Stimulated activated CD4-positive, alpha-beta T cell treated with anti-CD3 and anti-CD28 coated beads, Interleukin-4, amount 100 ng/mL, for 24 hours (primary cell): ENCODE measurements at regions not wholly inside any gene's neighbourhood (a gene's known extent, or its start where the extent isn't known, plus 50 kb on each side); places are given as distances from the start of the nearest gene placed in this dataset.
"Not testable (repeated sequence)": the region's sequence is repeated elsewhere in the genome, so short reads cannot be mapped to it uniquely, and the experiment has no call there.

Experiments used
- DNase-seq: peaks from one replicate; pipeline ENCODE4 v3.0.0-alpha.2; 2020

- peak; percentile 15 for DNase-seq
These were observed 1551.1 kb downstream of the EFNB2 start for GRCh38 chr13:104984296-104984818.

- no peak for DNase-seq
These were observed 1551.9 kb downstream of the EFNB2 start for GRCh38 chr13:104983601-104984000.

GRCh38 chr13:104980586-104980985, 1554.9 kb downstream of the EFNB2 start:
- no peak for DNase-seq

DNA sequence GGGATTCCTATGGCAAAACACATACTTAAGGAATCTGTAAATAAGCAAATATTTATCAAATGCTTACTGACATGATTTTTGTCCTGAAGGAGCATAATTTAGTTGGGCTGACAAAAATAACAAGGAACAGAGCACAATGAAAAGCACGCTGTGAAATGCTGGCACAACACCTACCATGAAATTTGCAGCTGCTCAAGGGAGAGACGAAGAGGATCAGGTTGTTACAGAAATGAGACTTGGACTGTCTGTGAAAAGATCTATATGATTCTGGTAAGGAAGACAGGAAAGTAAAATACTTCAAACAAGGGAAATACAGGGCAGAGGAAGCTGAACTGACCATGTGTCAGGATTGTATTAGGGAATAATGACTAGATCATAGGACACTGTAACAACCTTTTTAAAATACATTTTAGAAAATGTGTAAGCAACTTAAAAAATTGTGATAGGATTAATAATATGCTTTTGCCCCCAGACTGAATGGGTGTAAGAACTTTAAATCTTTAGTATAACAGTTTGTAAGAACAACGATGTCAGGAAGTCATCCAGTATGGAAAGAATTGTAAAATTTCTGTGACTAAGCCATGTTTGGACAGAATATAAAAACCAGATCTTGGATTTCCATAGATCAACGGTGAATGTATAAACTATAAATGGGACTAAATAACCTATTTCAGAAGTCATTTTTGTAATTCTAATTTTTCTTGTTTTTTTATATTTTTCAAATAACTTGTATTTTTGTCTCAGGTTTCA, 1556.0 kb downstream of the EFNB2 start:
- DNase-seq = no peak

DNA sequence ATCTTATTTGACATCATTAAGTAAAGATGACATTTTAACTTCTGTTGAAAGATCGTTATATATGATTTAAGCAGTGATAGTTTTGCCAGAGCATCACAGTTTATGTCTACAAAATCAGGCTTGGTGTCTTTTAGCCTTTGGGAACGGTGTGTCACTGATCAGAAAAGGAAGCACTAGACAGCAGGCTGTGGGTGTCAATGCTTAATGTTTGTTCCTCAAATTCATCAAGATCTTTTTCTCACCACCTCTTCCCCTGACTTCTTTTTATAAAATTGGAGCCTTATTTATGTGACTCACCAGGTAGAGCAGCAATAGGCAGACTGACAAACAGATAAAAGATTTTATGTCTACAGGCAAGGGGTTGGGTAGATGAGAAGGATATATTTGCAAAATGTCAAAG, 1558.5 kb downstream of the EFNB2 start:
- DNase-seq = no peak

GRCh38 chr13:104975272-104975671, 1560.2 kb downstream of the EFNB2 start:
- DNase-seq = no peak

DNA sequence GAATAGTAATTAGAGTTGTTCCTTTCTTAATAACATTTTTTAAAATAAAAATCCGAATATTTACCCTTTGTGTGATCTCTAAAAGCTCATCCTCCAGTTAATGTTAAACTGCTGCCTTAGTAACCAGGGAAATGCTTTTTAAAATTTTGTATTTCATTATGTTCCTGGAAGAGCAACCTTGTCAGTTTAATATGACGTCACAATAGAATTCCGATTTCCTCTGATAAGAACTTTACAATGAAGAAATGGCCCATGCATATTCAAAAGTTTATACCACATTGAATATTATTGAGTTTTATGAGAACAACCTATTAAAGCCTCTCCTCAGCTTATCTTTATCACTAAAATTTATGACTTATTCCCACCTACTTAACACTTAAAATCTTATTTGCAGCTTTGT, 1566.6 kb downstream of the EFNB2 start:
- DNase-seq = no peak

DNA sequence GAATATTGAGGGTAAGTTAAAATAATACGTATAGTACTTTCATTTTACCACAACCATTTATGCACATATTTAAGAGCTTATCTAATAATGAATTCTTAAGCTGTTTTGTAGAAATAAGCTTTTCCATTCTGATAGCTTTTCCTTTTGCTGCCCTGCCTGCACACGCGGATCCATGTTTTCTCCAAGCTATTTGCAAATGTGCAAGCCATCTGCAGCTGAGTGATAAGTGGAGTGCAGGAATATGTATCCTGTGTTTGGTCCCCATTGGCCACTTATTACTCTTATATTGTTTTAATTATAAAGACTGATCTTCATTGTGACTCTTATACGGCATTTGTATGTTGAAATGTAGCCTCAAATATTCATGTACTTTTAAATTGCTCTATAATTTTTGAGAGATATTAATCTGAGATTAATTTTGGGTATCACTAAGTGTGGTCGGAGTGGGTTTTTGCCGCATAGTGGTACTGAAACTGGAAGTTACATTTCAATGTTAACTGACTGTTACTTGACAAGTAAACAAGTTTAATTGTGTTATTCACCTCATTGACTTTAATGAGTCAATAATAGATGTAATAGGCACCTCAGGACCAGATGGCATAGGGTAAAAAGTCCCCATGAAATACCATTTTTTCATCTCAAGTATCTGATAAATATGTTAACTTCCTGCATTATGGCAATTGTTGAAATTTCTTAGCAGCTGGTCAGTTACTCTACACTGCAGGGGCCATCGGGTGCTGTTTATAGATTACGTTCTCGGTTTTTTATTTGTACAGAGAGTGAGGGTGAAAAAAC, 1567.4 kb downstream of the EFNB2 start:
- no peak for DNase-seq

GRCh38 chr13:104967376-104967775, 1568.1 kb downstream of the EFNB2 start:
- no peak for DNase-seq

DNA sequence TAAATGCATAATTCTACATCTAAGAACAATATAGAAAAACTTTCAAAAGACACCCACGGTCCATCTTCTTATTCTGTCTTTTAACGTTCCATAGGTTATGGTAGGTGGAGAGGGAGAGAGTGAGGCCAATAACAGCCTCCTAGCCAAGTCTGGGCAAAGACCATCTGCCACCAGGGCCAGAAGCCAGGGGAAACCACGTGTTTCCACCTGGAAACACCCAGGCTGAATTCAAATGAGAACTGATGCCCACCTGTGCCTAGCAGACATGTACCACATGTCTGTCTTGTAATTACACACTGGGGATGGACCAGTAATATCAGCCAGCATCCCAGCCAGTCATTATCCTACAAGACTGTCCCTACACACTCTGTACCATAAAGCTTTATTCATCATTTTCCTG, 1573.1 kb downstream of the EFNB2 start:
- DNase-seq = no peak

DNA sequence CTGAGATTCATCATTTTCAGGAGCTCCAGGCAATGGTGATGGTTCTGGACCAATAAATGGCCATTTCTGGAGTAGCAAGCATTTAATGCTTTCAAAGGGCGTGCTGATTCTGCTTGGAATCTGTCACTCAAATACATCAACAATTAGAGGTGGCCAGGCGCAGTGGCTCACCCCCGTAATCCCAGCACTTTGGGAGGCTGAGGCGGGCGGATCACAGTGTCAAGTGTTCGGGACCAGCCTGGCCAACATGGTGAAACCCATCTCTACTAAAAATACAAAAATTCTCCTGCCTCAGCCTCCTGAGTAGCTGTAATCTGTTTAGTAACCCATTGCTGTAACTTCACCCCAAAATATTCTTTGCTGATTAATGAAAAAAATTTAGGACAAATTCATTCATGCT, 1574.2 kb downstream of the EFNB2 start:
- no peak for DNase-seq

DNA sequence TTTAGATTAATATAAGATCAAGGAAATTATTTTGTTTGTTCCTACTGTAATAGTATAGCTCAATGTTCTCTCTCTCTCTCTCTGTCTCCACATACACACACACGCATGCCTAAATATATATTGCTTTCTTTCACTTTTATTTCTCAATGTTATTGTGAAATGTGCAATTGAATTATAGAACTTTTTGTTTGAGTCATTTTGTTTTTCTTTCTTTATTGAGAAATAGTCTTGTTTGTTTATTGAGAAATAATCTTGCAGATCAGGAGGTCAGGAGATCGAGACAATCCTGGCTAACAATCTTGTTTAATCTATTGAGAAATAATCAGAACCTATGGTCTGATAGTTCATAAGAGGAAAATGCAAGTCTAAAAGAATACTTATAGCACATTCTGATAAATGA, 1581.3 kb downstream of the EFNB2 start:
- no peak for DNase-seq

DNA sequence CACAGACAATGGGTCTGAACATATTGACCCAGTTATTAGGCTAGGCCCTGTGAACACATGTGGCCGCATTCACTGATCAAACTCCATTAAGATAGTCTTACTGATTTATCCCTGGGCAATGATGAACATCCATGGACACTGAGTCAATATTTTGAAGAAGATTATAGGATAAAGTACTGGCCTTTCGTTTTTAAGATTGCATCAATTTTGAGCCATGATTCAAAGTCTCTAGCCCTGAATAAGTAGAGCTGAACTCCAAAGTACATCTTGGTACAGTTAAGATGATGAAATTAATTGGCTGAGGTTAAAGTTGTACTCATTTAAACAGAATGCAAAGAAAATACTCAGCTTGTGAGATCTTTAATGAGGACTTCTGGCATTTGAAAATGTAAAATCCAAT, 1581.9 kb downstream of the EFNB2 start:
- no peak for DNase-seq

DNA sequence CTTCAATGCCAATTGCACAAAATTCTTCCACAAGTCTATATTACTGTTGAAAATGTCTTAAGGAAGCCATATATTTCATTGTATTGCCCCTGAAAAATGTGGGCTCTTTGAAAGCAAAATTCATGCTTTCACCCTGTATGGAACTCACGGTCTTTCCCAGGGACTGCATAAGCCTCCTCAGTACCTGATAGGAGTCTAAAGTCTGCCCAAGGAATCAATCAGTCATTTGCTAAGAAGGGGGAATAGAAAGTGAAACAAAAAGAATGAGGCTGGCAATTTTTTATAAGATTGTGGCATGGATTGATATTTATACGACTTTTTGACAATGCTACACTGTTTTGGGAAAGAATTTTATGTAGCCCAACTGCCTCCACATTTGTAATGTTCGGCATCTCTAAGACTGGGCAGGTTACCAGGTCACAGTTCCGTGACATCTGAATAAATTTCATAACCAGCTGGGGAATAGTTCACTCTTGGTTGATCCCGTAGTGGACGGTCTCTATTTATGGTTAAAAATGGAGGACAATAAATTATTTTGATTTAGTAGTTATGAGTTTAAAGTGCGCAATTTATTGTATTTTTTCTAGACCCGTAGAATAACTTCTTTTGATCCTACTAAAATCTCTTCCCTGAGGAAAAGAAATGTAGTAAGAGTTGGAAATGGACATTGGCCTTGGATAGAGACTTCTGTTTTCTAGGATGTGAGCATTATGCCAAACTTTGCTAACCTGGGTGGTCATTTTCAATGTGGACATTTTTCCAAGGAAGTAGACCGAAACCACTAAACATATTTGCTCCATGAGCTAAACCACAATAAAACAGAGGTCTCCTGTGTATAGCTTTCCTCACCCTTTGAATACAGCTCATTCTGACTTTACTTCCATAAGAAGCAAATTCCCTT, 1585.4 kb downstream of the EFNB2 start:
- no peak for DNase-seq

DNA sequence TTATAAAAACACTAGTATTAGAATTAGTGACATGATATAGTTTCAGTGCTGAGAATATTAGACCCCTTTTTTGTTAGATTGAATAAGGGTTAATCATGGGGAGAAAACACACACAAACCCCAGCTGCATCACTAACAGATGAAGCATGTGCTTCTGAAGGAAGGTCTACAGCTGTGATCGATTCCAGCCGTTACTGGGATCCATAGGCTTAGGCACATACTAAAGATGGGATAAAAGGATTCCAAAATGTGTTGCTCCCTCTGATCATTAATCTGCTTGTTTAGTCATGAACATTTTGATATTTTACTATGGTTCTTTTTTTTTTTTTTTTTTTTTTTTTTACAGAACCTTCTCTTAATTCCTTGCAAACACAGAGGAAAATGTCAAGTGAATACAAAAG, 1591.3 kb downstream of the EFNB2 start:
- DNase-seq = no peak

- DNase-seq = no peak
These were observed 1592.1 kb downstream of the EFNB2 start for GRCh38 chr13:104943331-104943730.

DNA sequence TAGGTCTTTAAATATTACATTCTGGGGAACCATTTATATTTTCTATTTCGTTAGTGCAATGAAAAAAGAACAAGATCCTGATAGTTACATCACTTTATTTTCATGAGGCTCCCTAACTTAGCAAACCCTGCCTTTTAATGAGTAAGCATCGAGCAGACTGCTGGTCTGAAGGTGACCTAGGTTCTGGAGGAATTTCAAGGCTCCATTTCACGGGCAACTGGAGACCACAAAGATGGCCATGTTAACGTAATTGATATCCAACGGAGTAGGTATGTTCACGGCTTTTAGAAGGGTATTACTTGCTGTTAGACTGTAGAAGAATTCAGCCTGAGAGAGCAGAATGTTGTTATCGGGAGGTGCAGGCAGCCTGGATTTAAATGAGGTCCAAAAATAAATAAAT, 1597.6 kb downstream of the EFNB2 start:
- DNase-seq = no peak

DNA sequence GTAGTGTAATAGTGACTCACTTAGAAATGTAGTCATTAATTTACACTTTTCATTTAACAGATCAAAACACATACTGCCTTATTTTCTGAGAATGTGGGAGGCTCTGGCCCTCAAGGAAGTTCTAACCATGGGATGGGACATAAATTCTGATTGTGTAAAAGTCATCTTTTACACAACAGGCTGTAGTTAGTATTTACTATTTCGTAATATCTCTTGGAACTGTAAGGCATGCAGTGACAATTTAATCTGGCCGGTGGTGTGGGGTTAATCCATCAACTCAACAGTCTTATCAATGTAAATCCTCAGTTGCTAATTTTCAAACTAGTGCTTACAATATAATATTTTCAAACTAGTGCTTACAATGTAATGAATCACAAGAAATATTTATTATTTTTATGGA, 1599.2 kb downstream of the EFNB2 start:
- DNase-seq = no peak

DNA sequence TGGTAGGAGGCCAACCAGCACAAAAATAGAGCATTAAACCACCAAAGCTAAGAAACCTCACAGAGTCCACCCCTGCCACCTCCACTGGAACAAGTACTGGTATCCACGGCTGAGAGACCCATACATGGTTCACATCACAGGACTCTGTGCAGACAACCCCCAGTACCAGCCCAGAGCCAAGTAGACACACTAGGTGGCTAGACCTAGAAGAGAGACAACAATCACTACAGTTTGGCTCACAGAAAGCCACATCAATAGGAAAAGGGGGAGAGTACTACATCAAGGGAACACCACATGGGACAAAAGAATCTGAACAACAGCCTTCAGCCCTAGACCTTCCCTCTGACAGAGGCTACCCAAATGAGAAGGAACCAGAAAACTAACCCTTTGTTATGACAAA, 1614.9 kb downstream of the EFNB2 start:
- not testable (repeated sequence) for DNase-seq

GRCh38 chr13:104920091-104920490, 1615.4 kb downstream of the EFNB2 start:
- no peak for DNase-seq

DNA sequence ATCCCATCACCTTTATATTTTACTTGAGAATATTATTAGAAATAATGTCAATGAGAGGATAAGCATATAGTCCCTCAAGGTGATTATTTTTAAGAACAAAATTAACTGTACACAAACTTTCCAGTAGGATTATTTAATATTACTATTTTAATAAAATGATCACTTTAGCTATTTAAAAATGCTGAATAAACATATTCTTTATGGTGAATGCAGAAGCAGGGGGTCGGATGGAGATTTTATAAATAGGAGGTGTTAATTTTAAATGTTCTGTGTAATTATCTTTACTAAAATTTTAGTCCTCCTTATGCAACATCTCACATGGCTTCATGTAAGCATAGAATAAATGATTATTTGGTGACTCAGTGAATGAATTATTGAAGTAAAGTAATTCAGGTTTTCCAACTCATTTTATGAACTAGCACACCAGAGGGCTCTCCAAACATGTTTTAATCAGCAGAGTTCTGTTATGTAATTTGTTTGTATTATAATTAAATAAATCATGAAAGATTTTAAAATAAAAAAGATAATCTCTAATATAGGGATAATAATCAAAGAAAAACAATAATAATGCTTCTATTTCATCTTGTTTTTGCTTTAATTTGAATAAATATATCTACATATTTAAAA, 1635.2 kb downstream of the EFNB2 start:
- no peak for DNase-seq

GRCh38 chr13:104898484-104898883, 1637.0 kb downstream of the EFNB2 start:
- DNase-seq = no peak

GRCh38 chr13:104895521-104895920, 1639.9 kb downstream of the EFNB2 start:
- DNase-seq = no peak
